NOMO-1 (cell line): ENCODE measurements at regions not wholly inside any gene's neighbourhood (a gene's known extent, or its start where the extent isn't known, plus 50 kb on each side); places are given as distances from the start of the nearest gene placed in this dataset.

Experiments
- DNase-seq, 2 experiments: peaks; one replicate each; lab custom pipeline; 2025; ENCODE audit not compliant: unreplicated experiment in 2 of 2; lab: John Stamatoyannopoulos, UW

DNA sequence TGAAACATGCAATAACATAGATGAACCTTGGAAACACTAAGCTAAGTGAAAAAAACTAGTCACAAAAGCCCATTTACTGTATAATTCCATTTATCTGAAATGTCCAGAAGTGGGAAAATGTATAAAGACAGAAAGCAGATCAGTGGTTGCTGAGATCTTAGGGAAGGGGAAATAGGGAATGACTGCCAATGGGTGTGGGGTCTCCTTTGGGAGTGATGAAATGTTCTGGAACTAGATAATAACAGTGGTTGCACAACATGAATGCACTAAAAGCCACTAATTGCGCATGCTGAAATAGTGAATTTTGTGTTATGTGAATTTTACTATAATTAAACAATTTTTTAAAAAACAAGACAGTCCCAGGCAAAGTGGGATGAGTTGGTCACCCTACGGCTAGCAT lies 472.8 kb downstream of the CCDC171 start:
- DNase-seq = no peak

DNA sequence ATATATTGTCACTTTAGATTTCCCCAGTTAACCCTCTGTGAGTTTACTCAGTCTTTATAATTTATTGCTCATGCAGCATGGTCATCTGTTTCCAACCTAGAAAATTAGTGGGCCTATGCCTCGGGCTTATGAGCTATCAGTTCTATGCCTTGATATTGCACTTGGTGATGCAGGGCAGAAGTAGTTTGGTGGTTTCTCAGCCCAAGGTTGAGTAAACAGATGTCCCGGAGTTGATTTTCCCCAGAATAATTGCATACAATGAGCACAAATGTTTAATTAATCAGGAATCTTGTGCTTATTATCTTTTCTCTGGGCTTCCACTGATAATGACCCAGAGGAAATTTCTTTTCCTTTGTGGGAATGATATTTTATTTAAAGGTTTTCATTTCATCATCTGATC lies 474.0 kb downstream of the CCDC171 start:
- DNase-seq = no peak

DNA sequence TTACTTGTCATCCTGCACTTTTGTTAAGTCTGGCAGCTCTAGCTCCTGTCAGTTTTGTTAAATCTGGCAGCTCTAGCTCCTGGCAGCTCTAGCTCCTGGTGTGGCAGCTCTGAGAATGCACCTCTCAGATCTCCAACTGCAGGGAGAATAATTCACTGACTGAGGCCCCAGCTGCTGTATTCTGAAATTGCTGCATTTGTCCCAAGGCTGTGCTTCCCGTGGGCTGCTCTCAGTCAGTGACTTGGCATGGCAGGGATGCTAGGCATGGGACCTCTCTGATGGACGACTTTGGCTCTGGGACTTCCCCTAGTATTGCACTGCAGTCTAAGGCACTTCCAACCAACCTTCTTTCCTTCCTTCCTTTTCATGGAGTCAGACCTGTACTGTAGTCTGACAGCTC lies 475.7 kb downstream of the CCDC171 start:
- DNase-seq = no peak

DNA sequence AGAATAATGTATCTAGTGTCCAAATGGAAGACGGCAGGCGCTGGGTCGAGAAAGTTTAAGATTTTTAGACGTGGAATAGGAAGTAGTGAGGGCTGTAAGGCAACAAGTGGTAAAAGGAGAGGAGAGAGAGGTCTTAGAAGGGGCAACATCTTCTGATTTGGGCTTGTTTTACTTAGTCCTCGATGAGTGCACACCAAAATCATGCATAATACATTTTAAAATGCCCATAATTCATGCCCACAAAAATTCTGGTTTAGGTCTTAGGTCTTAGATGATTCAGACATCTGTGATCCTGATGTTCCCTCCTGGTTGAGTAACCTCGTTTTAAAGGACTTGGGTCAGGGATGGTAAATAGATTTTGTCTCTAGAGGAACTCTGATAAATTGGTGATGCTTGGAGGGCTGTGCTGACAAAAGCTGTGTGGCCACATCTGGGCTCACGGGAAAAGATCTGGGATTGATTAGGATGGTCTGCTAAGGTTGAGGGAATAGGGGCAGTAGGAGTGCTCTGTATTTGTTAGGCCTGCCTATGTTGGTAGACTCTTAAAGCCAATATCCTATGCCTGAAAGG lies 476.3 kb downstream of the CCDC171 start:
- no peak for DNase-seq

DNA sequence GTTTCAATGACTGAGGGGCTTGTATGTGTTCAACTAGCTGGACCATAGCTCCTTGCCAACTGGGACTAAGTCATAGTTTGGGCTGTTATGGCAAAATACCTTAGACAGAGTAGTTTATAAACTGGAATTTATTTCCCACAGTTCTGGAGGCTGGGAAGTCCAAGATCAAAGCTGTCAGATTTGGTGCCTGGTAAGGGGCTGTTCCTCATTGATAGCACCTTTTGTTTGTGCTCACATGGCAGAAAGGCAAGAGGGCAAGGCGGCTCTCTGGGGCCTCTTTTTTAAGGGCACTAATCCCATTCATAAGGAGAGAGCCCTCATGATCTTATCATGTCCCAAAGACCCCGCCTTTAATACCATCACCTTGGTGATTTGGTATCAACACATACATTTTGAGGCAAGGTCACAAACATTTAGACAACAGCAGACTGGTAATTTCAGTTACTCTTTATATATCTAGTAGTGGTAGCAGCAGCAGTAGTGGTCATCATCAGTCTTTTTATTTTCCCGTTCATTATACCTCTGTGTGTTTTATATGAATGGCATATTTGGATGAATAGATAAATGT lies 477.0 kb downstream of the CCDC171 start:
- no peak for DNase-seq

DNA sequence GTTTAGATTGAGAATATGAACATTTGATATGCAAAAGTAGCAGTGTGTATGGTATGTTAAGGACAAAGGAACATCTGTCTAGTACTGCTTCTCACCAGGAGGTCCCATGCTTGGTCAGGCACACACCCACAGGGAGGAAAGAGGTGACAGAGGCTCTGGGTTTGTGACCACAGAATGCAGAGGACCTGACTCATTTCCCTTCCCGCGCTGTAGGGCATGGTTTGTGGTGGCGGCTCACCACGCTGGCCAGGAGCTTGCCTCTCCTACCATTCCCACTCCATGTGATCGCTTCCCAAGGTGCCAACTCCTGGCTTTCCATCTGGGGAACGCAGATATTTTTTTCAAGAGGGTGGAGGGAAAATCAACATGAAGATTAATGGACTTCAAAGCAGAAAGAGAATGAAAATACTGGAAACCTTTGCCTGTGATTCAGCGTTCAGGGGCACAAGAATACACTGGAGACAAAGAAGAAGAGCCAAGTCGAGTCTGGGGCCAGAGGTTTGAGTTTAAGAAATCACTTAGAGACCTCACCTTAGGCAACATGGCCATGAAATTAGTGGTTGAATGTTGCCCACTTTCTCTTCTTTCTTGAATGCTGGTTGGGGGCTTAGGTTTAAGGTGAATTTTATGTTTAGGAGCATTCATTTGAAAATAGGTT lies 477.8 kb downstream of the CCDC171 start:
- DNase-seq = no peak

DNA sequence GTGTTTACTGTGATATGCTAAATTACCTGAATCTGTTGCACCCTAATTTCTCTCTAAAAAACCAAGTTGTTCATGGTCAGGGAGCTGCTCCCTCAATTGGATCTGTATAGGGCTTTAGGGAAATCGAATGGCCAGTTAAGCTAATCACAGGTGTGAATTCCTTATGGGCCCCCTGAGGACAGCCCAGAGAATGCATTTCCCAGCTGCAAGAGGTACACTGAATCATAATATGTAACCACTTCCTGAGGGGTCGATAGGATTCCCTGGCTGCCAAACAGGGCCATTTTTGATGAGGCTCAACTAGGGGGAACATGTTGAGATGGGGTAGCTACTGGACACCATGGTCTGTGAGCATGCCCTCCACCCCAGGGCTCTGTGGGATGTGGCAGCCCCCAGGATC lies 478.6 kb downstream of the CCDC171 start:
- DNase-seq = no peak

DNA sequence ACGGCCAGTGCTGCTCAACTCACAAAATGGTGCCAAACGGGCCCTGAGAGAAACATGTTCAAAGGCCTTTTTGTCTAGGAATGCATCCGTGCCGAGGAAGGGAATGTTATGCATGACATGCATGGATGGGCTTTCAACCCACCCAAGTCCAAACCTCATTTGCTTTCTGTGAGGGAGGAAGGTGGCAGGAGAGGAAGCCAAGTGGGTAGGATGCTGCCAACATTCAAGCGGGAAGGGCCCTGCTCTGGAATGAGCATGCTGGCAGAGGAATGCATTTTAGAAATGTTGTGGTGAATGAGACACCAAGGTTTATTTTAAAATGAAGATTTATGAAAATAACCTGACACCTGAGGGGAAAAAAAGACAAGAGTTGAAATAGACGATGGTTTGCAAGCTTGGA lies 479.1 kb downstream of the CCDC171 start:
- DNase-seq = no peak

DNA sequence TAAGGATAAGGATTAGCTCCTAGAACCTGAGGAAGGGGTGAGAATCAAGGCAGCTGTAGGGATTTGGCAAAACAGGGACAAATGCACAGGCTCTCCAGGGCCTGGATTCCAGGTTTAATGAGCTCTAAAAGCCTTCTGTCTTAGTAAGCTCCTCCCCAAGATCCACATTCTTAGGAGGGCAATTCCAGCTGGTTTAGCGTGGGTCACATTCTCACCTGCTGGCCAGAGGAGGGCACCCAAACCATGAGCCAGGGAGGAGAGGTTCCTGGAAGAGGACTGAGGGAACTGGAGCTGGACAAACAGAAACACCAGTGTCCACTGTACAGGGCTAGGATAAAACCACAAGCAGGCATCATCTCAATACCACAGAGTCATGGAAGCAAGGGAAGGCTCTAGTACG lies 480.0 kb downstream of the CCDC171 start:
- no peak for DNase-seq

DNA sequence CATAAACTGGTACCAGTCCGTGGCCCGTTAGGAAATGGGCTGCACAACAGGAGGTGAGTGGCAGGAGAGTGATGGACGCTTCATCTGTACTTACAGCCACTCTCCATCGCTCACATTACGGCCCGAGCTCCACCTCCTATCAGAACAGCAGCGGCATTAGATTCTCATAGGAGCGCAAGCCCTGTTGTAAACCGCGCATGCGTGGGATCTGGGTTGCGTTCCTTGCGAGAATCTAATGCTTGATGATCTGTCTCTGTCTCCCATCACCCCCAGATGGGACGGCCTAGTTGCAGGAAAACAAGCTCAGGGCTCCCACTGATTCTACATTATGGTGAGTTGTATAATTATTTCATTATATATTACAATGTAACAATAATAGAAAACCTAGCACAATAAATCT lies 480.4 kb downstream of the CCDC171 start:
- no peak for DNase-seq

DNA sequence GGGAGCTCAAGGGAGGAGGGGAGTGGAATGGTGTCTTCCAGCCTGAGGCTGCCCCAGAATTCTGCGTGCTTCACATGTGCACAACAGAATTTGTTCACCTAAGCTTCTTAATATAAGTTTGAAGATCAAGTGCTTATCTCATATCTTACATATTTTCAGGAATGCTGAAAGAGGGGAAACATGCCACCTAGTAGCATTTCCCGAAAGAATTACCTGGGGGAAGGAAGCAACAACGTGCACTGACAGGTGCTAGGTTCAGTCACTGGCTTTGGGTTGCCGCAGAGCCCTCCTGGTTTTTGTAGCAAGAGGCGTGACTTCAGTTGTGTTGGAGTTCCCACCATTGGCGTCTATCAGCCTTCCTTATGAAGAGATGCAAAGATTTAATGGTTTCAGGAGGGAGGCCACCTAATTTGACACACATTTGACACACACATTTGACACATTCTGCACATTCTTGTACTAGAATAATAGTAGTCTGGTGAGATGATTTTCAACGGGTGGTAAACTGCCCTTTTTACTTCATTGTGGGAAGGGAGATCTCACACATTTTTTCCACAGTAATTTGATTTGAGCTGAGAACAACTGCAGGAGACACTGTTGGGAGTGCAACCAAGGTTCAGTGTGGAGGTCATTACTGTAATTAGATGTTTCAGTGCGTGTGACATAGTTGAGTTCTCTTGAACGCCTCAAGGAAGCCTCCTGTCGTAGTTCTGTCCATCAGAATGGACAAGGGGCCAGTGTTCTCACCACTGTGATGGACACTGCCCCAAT lies 481.3 kb downstream of the CCDC171 start:
- DNase-seq = no peak

DNA sequence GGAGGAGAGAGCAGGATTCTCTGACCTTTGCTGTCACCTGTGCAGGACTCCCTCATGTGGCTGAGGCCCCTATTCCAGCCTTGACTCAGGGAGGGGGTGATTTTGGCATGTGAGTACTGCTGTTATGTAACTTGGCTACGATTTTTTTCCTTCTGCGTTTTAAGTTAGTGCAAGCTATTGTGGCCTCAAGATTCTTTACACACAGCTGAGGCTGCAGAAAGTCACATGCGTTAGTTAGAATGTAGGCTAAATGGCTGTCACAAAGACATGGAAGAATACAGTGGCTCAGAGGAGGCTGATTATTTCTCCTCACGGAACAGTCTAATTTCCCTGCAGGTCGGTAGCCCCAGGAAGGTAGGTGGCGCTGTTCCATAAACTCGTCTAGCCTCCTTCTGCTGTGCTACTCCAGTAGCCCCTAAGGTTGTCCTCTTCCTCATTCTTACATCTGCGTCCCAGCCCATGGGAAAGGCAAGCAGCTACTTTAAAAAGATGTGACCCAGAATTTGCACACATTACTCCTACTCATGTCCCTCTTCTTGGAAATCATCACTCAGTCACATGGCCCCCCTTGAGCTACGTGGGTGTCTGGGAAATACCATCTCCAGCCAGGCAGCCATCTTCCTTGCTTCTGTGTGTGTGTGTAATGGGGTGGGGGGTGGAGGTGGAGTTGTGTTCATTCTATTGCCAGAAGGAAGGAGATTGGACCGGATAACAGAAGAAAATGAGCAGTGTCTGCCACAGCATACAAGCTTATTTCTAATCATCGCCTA lies 486.6 kb downstream of the CCDC171 start:
- no peak for DNase-seq

DNA sequence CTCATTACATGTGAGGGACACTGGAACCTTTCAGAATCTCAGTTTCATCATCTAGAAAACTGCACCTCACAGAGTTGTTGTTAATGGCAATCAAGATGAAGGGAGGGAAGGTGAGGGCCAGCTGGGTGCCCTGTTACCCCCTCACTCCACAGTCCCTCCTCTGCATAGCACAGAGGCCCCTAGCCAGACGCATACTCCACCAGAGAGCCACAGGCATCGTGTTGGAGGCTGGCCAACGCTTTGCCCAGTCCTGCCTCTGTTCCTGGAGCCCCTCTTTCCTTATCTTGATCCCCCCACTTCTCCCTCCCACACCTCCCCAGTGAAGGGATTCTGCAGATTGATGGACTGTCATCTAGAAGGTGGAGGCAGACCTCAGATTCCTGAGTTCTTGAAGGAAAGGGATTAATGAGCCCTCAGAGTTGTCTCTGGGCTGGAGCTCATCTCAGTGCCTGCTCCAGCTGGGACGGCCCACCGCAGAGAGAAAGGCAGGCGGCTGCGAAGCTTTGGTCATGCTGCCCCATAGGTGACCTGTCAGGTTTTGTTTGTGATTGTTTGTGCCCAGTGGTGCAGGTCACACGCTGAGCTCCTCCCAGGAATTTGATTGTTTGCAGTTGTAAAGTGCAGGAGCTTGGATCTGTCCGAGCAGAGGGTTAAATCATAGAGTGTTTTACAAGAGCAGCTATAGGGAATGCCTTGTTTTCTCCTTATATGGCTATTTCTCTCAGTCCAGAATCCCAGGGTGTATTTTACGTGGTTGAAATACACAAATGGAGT lies 487.3 kb downstream of the CCDC171 start:
- DNase-seq = no peak

DNA sequence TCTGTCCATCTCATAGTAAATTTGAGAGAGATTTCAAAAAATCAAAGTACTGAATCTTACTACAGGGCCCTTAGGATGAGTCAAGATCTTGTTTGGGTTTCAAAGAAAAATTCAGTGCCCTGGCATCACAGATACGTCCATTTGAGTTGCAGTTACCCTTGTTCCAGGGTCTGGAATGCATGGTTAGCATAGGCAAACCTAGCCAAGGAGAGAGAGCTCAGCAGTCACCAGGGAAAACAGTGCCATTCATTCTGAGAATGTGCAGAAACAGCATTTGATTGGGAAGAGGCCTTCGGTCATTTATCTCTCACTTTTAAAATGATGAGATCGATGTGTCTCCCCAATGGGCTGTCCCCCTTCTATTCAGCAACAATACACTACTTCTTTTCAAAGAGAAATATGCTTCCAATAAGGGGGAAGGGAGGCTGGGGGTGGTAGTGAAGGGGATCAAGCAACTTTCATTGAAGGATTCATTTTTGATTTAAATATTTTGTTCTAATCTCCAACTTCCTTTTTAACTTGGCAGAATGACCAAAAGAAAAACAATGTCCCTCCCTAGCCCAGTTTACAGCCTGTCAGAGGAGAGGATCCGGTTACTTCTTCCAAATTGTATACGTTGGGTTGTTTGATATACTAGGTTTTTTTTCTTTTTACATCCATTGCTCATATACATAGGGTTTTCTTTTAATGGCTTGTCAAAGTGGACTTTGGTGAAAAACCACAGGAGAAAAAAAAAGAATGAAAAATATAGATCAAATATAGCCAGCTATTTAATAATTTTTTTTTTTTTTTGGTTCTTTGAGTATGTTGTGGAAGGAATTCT lies 491.1 kb downstream of the CCDC171 start:
- DNase-seq = no peak

DNA sequence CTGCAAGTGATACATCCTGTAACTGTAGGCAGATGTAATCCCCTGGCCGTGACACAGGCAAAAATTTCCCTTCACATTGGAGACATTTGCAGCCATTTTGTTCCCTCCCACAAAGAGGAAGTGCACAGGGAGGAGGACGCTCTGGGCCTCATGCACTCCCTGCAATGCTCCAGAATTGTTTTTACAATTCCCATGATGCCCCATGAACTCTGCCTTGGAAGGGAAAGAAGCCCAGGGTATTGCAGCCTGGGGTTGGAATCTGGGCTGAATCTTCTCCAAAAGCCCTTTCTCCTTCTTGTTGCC lies 491.7 kb downstream of the CCDC171 start:
- DNase-seq = no peak

DNA sequence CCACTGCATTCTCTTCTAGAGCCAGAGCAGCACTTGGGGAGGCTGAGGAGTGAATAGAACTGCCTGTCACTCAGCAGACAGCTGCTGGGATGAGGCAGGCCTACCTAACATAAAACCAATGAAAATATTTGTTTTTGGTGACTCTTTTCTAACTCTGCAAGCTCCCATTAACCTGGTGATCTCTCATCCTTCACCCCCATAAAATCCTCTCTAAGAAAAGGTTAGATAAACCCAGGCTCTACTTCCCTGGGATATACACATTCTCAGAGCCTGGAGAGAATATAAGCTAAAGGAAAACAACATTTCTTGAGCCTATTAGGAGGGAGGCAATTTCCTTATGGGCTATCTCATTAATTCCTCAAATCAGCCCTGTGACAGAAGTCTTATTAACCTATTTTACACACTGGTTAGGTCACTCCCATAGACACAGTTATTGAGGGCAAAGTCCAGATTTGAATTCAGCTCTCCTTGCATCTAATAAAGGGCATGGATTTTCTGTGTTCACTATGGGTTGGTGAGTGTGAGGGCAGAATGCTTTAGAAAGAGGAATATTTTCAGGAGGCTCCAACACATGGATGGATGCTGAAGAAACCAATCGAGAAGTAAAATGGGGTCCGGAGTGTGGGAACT lies 492.9 kb downstream of the CCDC171 start:
- no peak for DNase-seq

DNA sequence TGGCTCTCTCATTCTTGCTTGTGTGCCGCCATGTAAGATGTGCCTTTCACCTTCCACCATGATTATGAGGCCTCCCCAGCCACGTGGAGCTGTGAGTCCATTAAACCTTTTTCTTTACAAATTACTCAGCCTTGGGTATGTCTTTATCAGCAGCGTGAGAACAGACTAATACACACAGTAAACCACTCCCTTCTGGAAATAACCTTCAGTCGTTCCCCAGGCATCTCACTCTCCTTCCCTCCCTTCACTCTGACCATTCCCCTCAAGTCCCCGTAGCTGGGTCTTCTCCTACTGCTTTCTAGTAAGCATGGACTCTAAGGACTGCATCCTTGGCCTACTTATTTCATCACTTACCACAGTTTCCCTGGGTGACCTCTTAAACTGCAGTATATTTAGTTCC lies 493.9 kb downstream of the CCDC171 start:
- no peak for DNase-seq

DNA sequence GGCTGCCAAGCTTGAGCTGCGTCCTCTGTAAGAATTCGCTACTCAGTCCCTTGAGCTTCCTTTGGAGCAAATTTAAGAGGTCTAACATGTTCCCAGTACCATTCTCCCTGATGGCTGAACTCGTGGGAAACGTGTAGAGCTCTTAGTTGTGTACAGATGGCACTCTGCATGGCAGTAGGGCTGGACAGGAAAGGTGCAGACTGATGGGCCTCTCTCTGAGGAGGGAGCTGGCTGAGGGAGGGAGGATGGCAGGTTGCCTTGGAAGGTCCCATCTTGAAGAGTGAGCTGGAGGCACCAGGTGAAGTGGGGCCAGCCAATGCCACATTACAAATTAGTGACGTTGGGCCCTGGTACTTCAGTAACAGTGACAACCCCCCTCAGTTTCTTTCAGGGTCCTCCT lies 495.3 kb downstream of the CCDC171 start:
- DNase-seq = no peak

DNA sequence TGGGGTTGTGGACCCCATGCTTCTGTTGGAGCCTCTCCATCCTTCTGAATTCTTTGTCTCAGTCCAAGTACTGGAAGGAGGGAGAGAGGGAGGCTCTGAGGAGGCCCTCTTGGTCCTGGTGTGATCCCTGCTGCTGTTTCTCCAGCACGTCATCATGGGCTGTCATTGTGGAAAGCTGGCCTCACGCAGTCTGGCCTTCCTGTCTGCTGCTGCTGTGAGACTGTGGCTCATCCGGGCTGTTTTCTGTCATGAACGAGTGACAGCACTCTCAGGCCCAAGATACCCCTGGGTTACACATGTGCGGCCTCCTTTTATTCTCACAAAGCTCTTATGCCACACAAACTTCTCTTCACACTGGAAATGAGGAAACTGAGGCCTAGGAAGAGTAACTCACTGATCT lies 499.3 kb downstream of the CCDC171 start:
- no peak for DNase-seq
